B cell (primary cell): ENCODE measurements at regions not wholly inside any gene's neighbourhood (a gene's known extent, or its start where the extent isn't known, plus 50 kb on each side); places are given as distances from the start of the nearest gene placed in this dataset.

Experiments used
- ATAC-seq: fragments of 200-7000 bp; cut with Tn5 transposase; one replicate; pipeline ENCODE4 v1.10.0; 2021; ENCODE audit warnings: low read depth, mild to moderate bottlenecking, moderate number of reproducible peaks, moderate library complexity
- CTCF ChIA-PET: fragments of 350-600 bp; sonication (Branson Sonifier 250); formaldehyde crosslinking; loops from one replicate; lab custom pipeline; 2021; ENCODE audit warnings: antibody characterized with exemption, inconsistent platforms; lab: Charles Lee
- POLR2A ChIA-PET: fragments of 350-600 bp; sonication (Branson Sonifier 250); formaldehyde crosslinking; loops from one replicate; lab custom pipeline; 2021; ENCODE audit warnings: antibody characterized with exemption; lab: Charles Lee
- DNase-seq: peaks from one replicate; pipeline ENCODE4 v3.0.0; 2013
- H2AFZ ChIP-seq: 2 replicates; pipeline ENCODE4 v1.6.1; 2012; ENCODE audit warnings: mild to moderate bottlenecking, low read depth, low read length; ENCODE audit not compliant: insufficient read depth, poor library complexity, severe bottlenecking
- H3K27ac ChIP-seq, 2 donors: 1 replicate in 1 of 2; 2 replicates in 1 of 2; pipeline ENCODE4 v1.5.1; 2012 to 2013; ENCODE audit warnings: low read length in 2 of 2, mild to moderate bottlenecking in 2 of 2, moderate library complexity in 1 of 2
- H3K27me3 ChIP-seq, 4 experiments: fragments of 200-600 bp in 1 of 4; sonication (generic) in 1 of 4; replicated peaks in 1 of 4; 1 replicate in 2 of 4; 2 replicates in 2 of 4; pipeline versions ENCODE4 v1.6.1 to v1.7.0; 2013 to 2016; ENCODE audit warnings: low read length in 3 of 4, mild to moderate bottlenecking in 2 of 4, mixed read lengths in 1 of 4, moderate library complexity in 1 of 4; ENCODE audit not compliant: insufficient read depth in 4 of 4, control insufficient read depth in 3 of 4; ENCODE audit errors: control extremely low read depth in 1 of 4
- H3K36me3 ChIP-seq, 2 experiments: replicated peaks in 1 of 2; 1 replicate in 1 of 2; 2 replicates in 1 of 2; pipeline versions ENCODE4 v1.6.1 to v1.7.1; 2013; ENCODE audit warnings: low read length in 1 of 2; ENCODE audit not compliant: insufficient read depth in 2 of 2, control insufficient read depth in 1 of 2; ENCODE audit errors: control extremely low read depth in 1 of 2, extremely low read depth in 1 of 2
- H3K4me1 ChIP-seq, 2 donors: fragments of 200-600 bp in 1 of 2; sonication (generic) in 1 of 2; 1 replicate in 1 of 2; 2 replicates in 1 of 2; pipeline versions ENCODE4 v1.5.1 to v1.6.1; 2013 to 2017; ENCODE audit warnings: low read length in 2 of 2; ENCODE audit not compliant: control insufficient read depth in 2 of 2, insufficient read depth in 2 of 2
- H3K4me2 ChIP-seq: replicated peaks from 2 replicates; pipeline ENCODE3; 2012; ENCODE audit warnings: mild to moderate bottlenecking, low read depth, low read length; ENCODE audit not compliant: poor library complexity, severe bottlenecking
- H3K4me3 ChIP-seq, 5 experiments: fragments of 200-600 bp in 1 of 5; sonication (generic) in 1 of 5; 1 replicate in 3 of 5; 2 replicates in 2 of 5; pipeline versions ENCODE4 v1.5.1 to v1.7.0; 2011 to 2016; ENCODE audit warnings: low read length in 4 of 5, mild to moderate bottlenecking in 4 of 5, low read depth in 2 of 5, control low read depth in 1 of 5, moderate library complexity in 1 of 5; ENCODE audit not compliant: insufficient read depth in 1 of 5; ENCODE audit errors: control extremely low read depth in 1 of 5, extremely low read depth in 1 of 5
- H3K79me2 ChIP-seq: fragments of 200-600 bp; sonication (generic); one replicate; pipeline ENCODE4 v1.6.0; 2016; ENCODE audit warnings: low read length; ENCODE audit not compliant: control insufficient read depth, insufficient read depth
- H3K9ac ChIP-seq: fragments of 200-600 bp; sonication (generic); 2 replicates; pipeline ENCODE4 v1.6.1; 2017; ENCODE audit warnings: mild to moderate bottlenecking, low read length, moderate library complexity
- H3K9me3 ChIP-seq, 3 donors: one replicate each; pipeline versions ENCODE4 v1.6.1 to v1.7.1; 2013; ENCODE audit warnings: low read length in 2 of 3; ENCODE audit not compliant: control insufficient read depth in 2 of 3, insufficient read depth in 1 of 3; ENCODE audit errors: control extremely low read depth in 1 of 3
- H4K20me1 ChIP-seq: 2 replicates; pipeline ENCODE4 v1.6.0; 2012; ENCODE audit warnings: mild to moderate bottlenecking, low read length; ENCODE audit not compliant: insufficient read depth, control insufficient read depth, poor library complexity, severe bottlenecking
- H3K27ac Mint-ChIP-seq: one replicate; pipeline ENCODE4 v1.8.0; 2021; ENCODE audit warnings: mixed read lengths
- H3K27me3 Mint-ChIP-seq: one replicate; pipeline ENCODE4 v1.8.0; 2021; ENCODE audit warnings: mixed read lengths
- H3K4me1 Mint-ChIP-seq: one replicate; pipeline ENCODE4 v1.8.0; 2021; ENCODE audit warnings: mixed read lengths
- H3K4me3 Mint-ChIP-seq: one replicate; pipeline ENCODE4 v1.8.0; 2021; ENCODE audit warnings: mixed read lengths
- H3K9me3 Mint-ChIP-seq: one replicate; pipeline ENCODE4 v1.8.0; 2022; ENCODE audit warnings: mixed read lengths; ENCODE audit not compliant: insufficient read depth
- CTCF ChIP-seq: fragments of 200-600 bp; IDR thresholded peaks from one replicate; pipeline ENCODE4 v1.8.0; 2022; ENCODE audit warnings: antibody characterized with exemption, mild to moderate bottlenecking
- EZH2 ChIP-seq: IDR thresholded peaks from 2 replicates; pipeline ENCODE4 v1.6.1; 2012; ENCODE audit warnings: borderline replicate concordance, low read depth, mild to moderate bottlenecking, moderate library complexity, low read length; ENCODE audit not compliant: insufficient read depth, poor library complexity, severe bottlenecking
- WGBS: methylation state at CpG from one replicate; pipeline ENCODE4 v1.1.5; 2013; ENCODE audit warnings: missing lambda C conversion rate; ENCODE audit not compliant: insufficient coverage; 5-methylcytosine and 5-hydroxymethylcytosine counted together
- intact Hi-C: fragments of 100-400 bp; cut with micrococcal nuclease; formaldehyde crosslinking; loops from one replicate; pipeline ENCODE4 v1.10.0; 2022

- Histone ChIP-seq H3K9me3 (peaks cover 0 to 15% (median 2%) of the 10 kb centered on the region in 3 donors), H3K36me3 (no peaks in the 10 kb centered on the region), H3K27me3 (no peaks in the 10 kb centered on the region), H3K4me2 (no peak overlapping the region), H3K27ac (no peak overlapping the region), H2AFZ (no peak overlapping the region), H4K20me1 (no peaks in the 10 kb centered on the region), H3K4me3 (no peak overlapping the region), H3K4me1 (no peaks in the 10 kb centered on the region), H3K79me2 (no peaks in the 10 kb centered on the region), H3K9ac (no peak overlapping the region)
- ATAC-seq (no peak), DNase-seq (no peak)
- TF ChIP-seq EZH2: no peak
- no peak for TF ChIP-seq CTCF
- Mint-ChIP-seq H3K4me1 (no peaks in the 10 kb centered on the region), H3K27me3 (no peaks in the 10 kb centered on the region), H3K4me3 (no peak overlapping the region), H3K9me3 (no peaks in the 10 kb centered on the region), H3K27ac (no peak overlapping the region)
- 85% methylated on average over 2 of the region's 2 CpGs for WGBS
- intact Hi-C loops: no loop called here
- CTCF ChIA-PET: no interaction called here
- POLR2A ChIA-PET: no interaction called here
These were observed 689.4 kb upstream of the MAP3K7 start for GRCh38 chr6:91276315-91276714.

DNA sequence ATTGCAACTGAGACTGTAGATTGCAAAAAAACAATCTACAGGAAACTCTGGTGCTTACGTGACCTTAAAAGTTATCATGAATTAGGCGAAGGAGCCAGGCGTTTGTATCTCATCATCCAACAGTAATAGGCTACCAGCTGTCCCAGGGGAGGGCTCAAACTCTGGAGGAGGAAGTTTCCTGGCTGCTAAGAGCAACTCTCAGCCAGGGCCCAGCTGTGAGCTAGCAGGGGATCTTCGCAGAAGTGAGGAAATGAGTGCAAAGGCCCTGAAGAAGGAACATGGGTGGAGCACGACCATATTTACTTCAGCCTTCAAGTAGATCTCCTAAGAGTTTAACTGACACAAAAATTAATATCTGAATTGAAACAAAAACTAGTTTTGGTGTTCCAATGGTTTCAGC is 686.9 kb upstream of the MAP3K7 start:
- Histone ChIP-seq H4K20me1 (no peaks in the 10 kb centered on the region), H3K27ac (no peak overlapping the region), H2AFZ (no peak overlapping the region), H3K9ac (no peak overlapping the region), H3K9me3 (peaks cover 0 to 25% (median 6%) of the 10 kb centered on the region in 3 donors), H3K4me2 (no peak overlapping the region), H3K4me1 (no peaks in the 10 kb centered on the region), H3K36me3 (no peaks in the 10 kb centered on the region), H3K27me3 (no peaks in the 10 kb centered on the region), H3K79me2 (no peaks in the 10 kb centered on the region), H3K4me3 (no peak overlapping the region)
- Mint-ChIP-seq H3K4me3 (no peak overlapping the region), H3K4me1 (no peaks in the 10 kb centered on the region), H3K27ac (no peak overlapping the region), H3K27me3 (no peaks in the 10 kb centered on the region), H3K9me3 (no peaks in the 10 kb centered on the region)
- CTCF ChIA-PET: no interaction called here
- no peak for DNase-seq
- WGBS: 78% methylated on average over 3 of the region's 5 CpGs
- POLR2A ChIA-PET: no interaction called here
- TF ChIP-seq CTCF (no peak), EZH2 (no peak)
- intact Hi-C loops: no loop called here
- ATAC-seq: no peak
